ENCODE measurements at regions not wholly inside any gene's neighbourhood (a gene's known extent, or its start where the extent isn't known, plus 50 kb on each side); places are given as distances from the start of the nearest gene placed in this dataset.

DNA sequence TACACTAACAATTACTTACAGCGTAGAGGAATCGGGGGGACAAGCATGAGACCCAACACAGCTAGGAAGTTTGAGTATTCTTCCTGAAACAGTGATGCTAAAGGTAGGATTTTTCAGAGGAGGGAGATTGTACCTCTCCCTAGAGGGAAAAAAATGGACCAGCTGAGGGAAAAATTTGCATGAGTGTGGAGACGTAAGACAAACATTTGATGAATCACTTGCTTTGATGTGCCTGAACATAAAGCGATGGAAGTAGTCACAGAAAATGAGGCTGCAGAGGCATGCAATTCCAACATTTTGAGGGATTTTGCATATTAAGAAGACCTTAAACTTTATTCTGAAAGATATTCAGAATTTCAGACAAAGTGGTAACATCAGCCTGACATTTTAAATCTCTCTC is 102.2 kb downstream of the COL6A6 start:
- no peak for DNase-seq (ENCODE audit: insufficient read length, low spot score, missing footprints)
- Histone ChIP-seq H3K27me3 (ENCODE audit: insufficient read depth, low read length) (no peaks in the 10 kb centered on the region), H3K36me3 (ENCODE audit: insufficient read depth, low read length) (no peaks in the 10 kb centered on the region), H3K79me2 (ENCODE audit: insufficient read depth, low read length) (no peaks in the 10 kb centered on the region), H2AFZ (ENCODE audit: low read length) (no peak overlapping the region), H3K27ac (ENCODE audit: low read depth, low read length) (no peak overlapping the region), H3K4me1 (ENCODE audit: insufficient read depth, low read length) (no peaks in the 10 kb centered on the region), H4K20me1 (ENCODE audit: insufficient read depth, low read length) (no peaks in the 10 kb centered on the region), H3K4me3 (ENCODE audit: insufficient read depth, low read length) (no peak overlapping the region), H3K4me2 (ENCODE audit: insufficient read depth, low read length) (no peak overlapping the region), H3K9me3 (ENCODE audit: low read depth, low read length) (no peaks in the 10 kb centered on the region)
- TF ChIP-seq, protein P1, sequence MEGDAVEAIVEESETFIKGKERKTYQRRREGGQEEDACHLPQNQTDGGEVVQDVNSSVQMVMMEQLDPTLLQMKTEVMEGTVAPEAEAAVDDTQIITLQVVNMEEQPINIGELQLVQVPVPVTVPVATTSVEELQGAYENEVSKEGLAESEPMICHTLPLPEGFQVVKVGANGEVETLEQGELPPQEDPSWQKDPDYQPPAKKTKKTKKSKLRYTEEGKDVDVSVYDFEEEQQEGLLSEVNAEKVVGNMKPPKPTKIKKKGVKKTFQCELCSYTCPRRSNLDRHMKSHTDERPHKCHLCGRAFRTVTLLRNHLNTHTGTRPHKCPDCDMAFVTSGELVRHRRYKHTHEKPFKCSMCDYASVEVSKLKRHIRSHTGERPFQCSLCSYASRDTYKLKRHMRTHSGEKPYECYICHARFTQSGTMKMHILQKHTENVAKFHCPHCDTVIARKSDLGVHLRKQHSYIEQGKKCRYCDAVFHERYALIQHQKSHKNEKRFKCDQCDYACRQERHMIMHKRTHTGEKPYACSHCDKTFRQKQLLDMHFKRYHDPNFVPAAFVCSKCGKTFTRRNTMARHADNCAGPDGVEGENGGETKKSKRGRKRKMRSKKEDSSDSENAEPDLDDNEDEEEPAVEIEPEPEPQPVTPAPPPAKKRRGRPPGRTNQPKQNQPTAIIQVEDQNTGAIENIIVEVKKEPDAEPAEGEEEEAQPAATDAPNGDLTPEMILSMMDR (IDR thresholded peaks at IDR 0.05; ENCODE audit: extremely low read depth, low read depth, low read length) = no peak

DNA sequence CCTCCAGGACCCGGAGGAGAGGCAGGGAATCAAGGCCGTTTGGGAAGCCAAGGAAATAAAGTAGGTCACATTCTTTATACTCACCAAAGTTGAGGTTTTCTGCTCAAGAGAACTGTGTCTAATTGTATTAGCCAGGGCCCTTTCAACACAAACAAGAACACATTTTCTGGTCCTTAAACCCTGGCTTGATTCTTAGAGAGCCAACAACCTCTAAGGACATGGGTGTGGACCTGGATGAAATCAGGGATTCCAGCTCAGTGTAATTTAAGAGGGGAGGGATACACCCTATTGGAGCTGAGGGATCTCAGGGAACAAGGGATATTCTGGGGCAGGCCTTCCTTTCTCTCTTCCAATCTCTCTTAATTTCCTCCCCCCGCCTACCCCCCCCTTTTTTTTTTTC is 104.8 kb downstream of the COL6A6 start:
- TF ChIP-seq, protein P1 (IDR thresholded peaks at IDR 0.05; ENCODE audit: extremely low read depth, low read depth, low read length) = no peak
- Histone ChIP-seq H3K79me2 (ENCODE audit: insufficient read depth, low read length) (no peaks in the 10 kb centered on the region), H3K4me2 (ENCODE audit: insufficient read depth, low read length) (no peak overlapping the region), H3K27me3 (ENCODE audit: insufficient read depth, low read length) (no peaks in the 10 kb centered on the region), H2AFZ (ENCODE audit: low read length) (no peak overlapping the region), H3K36me3 (ENCODE audit: insufficient read depth, low read length) (no peaks in the 10 kb centered on the region), H3K27ac (ENCODE audit: low read depth, low read length) (no peak overlapping the region), H4K20me1 (ENCODE audit: insufficient read depth, low read length) (no peaks in the 10 kb centered on the region), H3K4me3 (ENCODE audit: insufficient read depth, low read length) (no peak overlapping the region), H3K9me3 (ENCODE audit: low read depth, low read length) (no peaks in the 10 kb centered on the region), H3K4me1 (ENCODE audit: insufficient read depth, low read length) (no peaks in the 10 kb centered on the region)
- DNase-seq (ENCODE audit: insufficient read length, low spot score, missing footprints) = no peak

DNA sequence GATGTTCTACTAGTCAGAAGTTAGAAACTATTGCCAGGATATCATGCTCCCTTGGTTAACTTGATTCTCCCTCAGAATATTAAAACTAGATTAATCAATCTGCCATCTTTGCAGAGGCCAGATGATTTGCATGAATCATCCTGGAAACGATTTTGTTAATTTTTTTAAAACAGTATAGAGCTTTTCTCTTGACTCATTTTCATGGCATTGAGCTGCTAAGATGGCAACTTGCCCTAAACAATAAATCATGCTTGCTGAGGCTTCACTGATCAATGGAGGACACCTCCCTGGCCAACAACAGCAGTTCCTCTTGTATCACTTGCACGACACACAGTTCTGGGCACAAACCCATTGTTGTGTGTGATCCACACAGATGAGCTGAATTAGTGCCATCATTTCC is 109.1 kb downstream of the COL6A6 start:
- Histone ChIP-seq H3K4me2 (ENCODE audit: insufficient read depth, low read length) (no peak overlapping the region), H3K27me3 (ENCODE audit: insufficient read depth, low read length) (no peaks in the 10 kb centered on the region), H2AFZ (ENCODE audit: low read length) (no peak overlapping the region), H3K36me3 (ENCODE audit: insufficient read depth, low read length) (no peaks in the 10 kb centered on the region), H3K27ac (ENCODE audit: low read depth, low read length) (no peak overlapping the region), H3K4me3 (ENCODE audit: insufficient read depth, low read length) (no peak overlapping the region), H3K4me1 (ENCODE audit: insufficient read depth, low read length) (no peaks in the 10 kb centered on the region), H4K20me1 (ENCODE audit: insufficient read depth, low read length) (no peaks in the 10 kb centered on the region), H3K79me2 (ENCODE audit: insufficient read depth, low read length) (no peaks in the 10 kb centered on the region), H3K9me3 (ENCODE audit: low read depth, low read length) (no peaks in the 10 kb centered on the region)
- DNase-seq (ENCODE audit: insufficient read length, low spot score, missing footprints) = no peak
- TF ChIP-seq, protein P1 (IDR thresholded peaks at IDR 0.05; ENCODE audit: extremely low read depth, low read depth, low read length) = no peak

DNA sequence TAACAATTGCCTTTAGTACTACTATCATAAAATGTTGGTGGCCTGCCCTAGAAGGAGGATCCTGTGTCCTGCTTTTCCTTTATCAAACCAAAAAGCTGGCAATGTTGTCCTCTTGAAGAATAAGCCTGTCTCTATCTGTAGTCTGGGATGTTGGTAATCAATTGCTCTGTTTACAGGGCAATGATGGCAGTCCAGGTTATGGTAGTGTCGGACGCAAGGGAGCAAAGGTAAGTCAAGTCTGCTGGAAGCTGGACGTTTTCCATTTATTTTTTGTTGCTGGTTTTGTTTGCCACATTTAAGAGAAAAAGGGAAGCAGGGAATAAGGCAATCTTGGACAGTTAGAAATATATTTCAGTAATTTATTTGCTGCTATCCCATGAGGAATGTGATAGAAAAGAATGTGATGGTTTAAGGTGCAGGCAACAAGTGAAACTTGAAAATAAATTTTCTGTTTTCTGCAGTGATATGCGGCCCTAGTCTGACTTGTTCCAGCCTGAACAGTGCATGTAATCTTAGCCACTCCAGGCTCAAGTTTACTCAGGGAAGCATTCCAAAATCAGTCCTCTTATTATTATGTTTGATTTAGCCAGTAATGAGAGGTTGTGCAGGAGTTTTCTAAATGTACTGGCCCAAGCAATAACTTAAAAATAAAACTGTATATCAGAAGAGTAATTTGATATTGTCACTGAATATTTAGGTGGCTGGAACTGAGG is 110.3 kb downstream of the COL6A6 start:
- H3K79me2 ChIP-seq (ENCODE audit: insufficient read depth, low read length) = no peaks in the 10 kb centered on the region
- no peaks in the 10 kb centered on the region for H3K36me3 ChIP-seq (ENCODE audit: insufficient read depth, low read length)
- H3K4me1 ChIP-seq (ENCODE audit: insufficient read depth, low read length) = no peaks in the 10 kb centered on the region
- no peak overlapping the region for H3K4me2 ChIP-seq (ENCODE audit: insufficient read depth, low read length)
- H3K9me3 ChIP-seq (ENCODE audit: low read depth, low read length) = no peaks in the 10 kb centered on the region
- no peaks in the 10 kb centered on the region for H4K20me1 ChIP-seq (ENCODE audit: insufficient read depth, low read length)
- H3K27me3 ChIP-seq (ENCODE audit: insufficient read depth, low read length) = no peaks in the 10 kb centered on the region
- H3K27ac ChIP-seq (ENCODE audit: low read depth, low read length) = no peak overlapping the region
- H3K4me3 ChIP-seq (ENCODE audit: insufficient read depth, low read length) = no peak overlapping the region
- TF ChIP-seq, protein P1 (IDR thresholded peaks at IDR 0.05; ENCODE audit: extremely low read depth, low read depth, low read length) = no peak
- DNase-seq (ENCODE audit: insufficient read length, low spot score, missing footprints) = no peak
- no peak overlapping the region for H2AFZ ChIP-seq (ENCODE audit: low read length)

Data from osteoblast (primary cell).